ENCODE measurements at regions not wholly inside any gene's neighbourhood (a gene's known extent, or its start where the extent isn't known, plus 50 kb on each side); places are given as distances from the start of the nearest gene placed in this dataset.

GRCh38 chr2:175647058-175647457 lies 355.0 kb downstream of the LNPK start:
- TF ChIP-seq GABPA (IDR thresholded peaks at IDR 0.05; ENCODE audit: low read depth) (no peak), POLR2AphosphoS5 (IDR thresholded peaks at IDR 0.05; ENCODE audit: low read depth) (no peak), REST (IDR thresholded peaks at IDR 0.05; ENCODE audit: insufficient replicate concordance, low read depth) (no peak), CTCF (IDR thresholded peaks at IDR 0.05; ENCODE audit: insufficient read depth, low read length) (no peak), SPI1 (IDR thresholded peaks at IDR 0.05; ENCODE audit: borderline replicate concordance, low read depth) (no peak)
- Histone ChIP-seq H3K27me3 (ENCODE audit: insufficient read depth, poor library complexity, severe bottlenecking) (no peaks in the 10 kb centered on the region), H3K27ac (replicated peaks) (no peak overlapping the region), H3K4me3 (replicated peaks; ENCODE audit: insufficient read depth, low read length) (no peak overlapping the region)
- DNase-seq (ENCODE audit: low read depth in 1 of 2, low spot score in 1 of 2): no peak

GRCh38 chr2:175640655-175641054 lies 361.4 kb downstream of the LNPK start:
- no peak overlapping the region for H3K4me3 ChIP-seq (replicated peaks; ENCODE audit: insufficient read depth, low read length)
- H3K27ac ChIP-seq (replicated peaks): no peak overlapping the region
- no peaks in the 10 kb centered on the region for H3K27me3 ChIP-seq (ENCODE audit: insufficient read depth, poor library complexity, severe bottlenecking)
- TF ChIP-seq SPI1 (IDR thresholded peaks at IDR 0.05; ENCODE audit: borderline replicate concordance, low read depth) (no peak), POLR2AphosphoS5 (IDR thresholded peaks at IDR 0.05; ENCODE audit: low read depth) (no peak), REST (IDR thresholded peaks at IDR 0.05; ENCODE audit: insufficient replicate concordance, low read depth) (no peak), CTCF (IDR thresholded peaks at IDR 0.05; ENCODE audit: insufficient read depth, low read length) (no peak), GABPA (IDR thresholded peaks at IDR 0.05; ENCODE audit: low read depth) (no peak)
- no peak for DNase-seq (ENCODE audit: low read depth in 1 of 2, low spot score in 1 of 2)

- no peaks in the 10 kb centered on the region for H3K27me3 ChIP-seq (ENCODE audit: insufficient read depth, poor library complexity, severe bottlenecking)
- no peak for TF ChIP-seq REST (IDR thresholded peaks at IDR 0.05; ENCODE audit: insufficient replicate concordance, low read depth)
- no peak for TF ChIP-seq GABPA (IDR thresholded peaks at IDR 0.05; ENCODE audit: low read depth)
- no peak for TF ChIP-seq POLR2AphosphoS5 (IDR thresholded peaks at IDR 0.05; ENCODE audit: low read depth)
- no peak for TF ChIP-seq CTCF (IDR thresholded peaks at IDR 0.05; ENCODE audit: insufficient read depth, low read length)
- no peak for TF ChIP-seq SPI1 (IDR thresholded peaks at IDR 0.05; ENCODE audit: borderline replicate concordance, low read depth)
- no peak overlapping the region for H3K4me3 ChIP-seq (replicated peaks; ENCODE audit: insufficient read depth, low read length)
- DNase-seq (ENCODE audit: low read depth in 1 of 2, low spot score in 1 of 2): no peak
- H3K27ac ChIP-seq (replicated peaks): no peak overlapping the region
Observed at GRCh38 chr2:175633227-175633626, 368.8 kb downstream of the LNPK start.

Data from HL-60 (cell line).